Mesothelial cell of epicardium (in vitro differentiated cells): ENCODE measurements at regions not wholly inside any gene's neighbourhood (a gene's known extent, or its start where the extent isn't known, plus 50 kb on each side); places are given as distances from the start of the nearest gene placed in this dataset.

Source experiments
- DNase-seq, 2 experiments: peaks; one replicate each; pipeline ENCODE4 v3.0.0; 2021; ENCODE audit warnings: low spot score in 2 of 2; ENCODE audit not compliant: unreplicated experiment in 2 of 2
- H3K27ac Mint-ChIP-seq: 2 replicates; pipeline ENCODE4 v1.8.0; 2021; ENCODE audit warnings: mixed read lengths
- H3K27me3 Mint-ChIP-seq: 2 replicates; pipeline ENCODE4 v1.8.0; 2021; ENCODE audit warnings: low read depth, mixed read lengths
- H3K36me3 Mint-ChIP-seq: 2 replicates; pipeline ENCODE4 v1.8.0; 2021; ENCODE audit warnings: mixed read lengths
- H3K4me1 Mint-ChIP-seq: 2 replicates; pipeline ENCODE4 v1.8.0; 2021; ENCODE audit warnings: mixed read lengths
- H3K4me3 Mint-ChIP-seq: 2 replicates; pipeline ENCODE4 v1.8.0; 2021; ENCODE audit warnings: mild to moderate bottlenecking, moderate library complexity, mixed read lengths
- H3K9me3 Mint-ChIP-seq: 2 replicates; pipeline ENCODE4 v1.8.0; 2021; ENCODE audit warnings: mixed read lengths
- CTCF ChIP-seq: fragments of 200-600 bp; sonication (generic); IDR thresholded peaks from one replicate; pipeline ENCODE4 v1.5.0; 2021; ENCODE audit warnings: antibody characterized with exemption; ENCODE audit not compliant: unreplicated experiment

GRCh38 chr2:150298571-150299305, 188.7 kb downstream of the RND3 start:
- Mint-ChIP-seq H3K36me3 (peaks cover 19% of the 10 kb centered on the region), H3K4me3 (no peak overlapping the region), H3K4me1 (peaks cover 2% of the 10 kb centered on the region), H3K9me3 (peaks cover 25% of the 10 kb centered on the region), H3K27ac (no peak overlapping the region), H3K27me3 (no peaks in the 10 kb centered on the region)
- TF ChIP-seq CTCF = no peak
- no peak for DNase-seq

- H3K9me3 Mint-ChIP-seq = peaks cover 22% of the 10 kb centered on the region
- H3K36me3 Mint-ChIP-seq = peaks cover 13% of the 10 kb centered on the region
- no peak for TF ChIP-seq CTCF
- H3K4me1 Mint-ChIP-seq = peaks cover 9% of the 10 kb centered on the region
- DNase-seq = no peak
- no peaks in the 10 kb centered on the region for H3K27me3 Mint-ChIP-seq
- H3K27ac Mint-ChIP-seq = no peak overlapping the region
- H3K4me3 Mint-ChIP-seq = no peak overlapping the region
Measured at GRCh38 chr2:150296770-150297546, 190.5 kb downstream of the RND3 start.

GRCh38 chr2:150295544-150295943, 191.9 kb downstream of the RND3 start:
- no peak overlapping the region for H3K27ac Mint-ChIP-seq
- H3K4me1 Mint-ChIP-seq = peaks cover 9% of the 10 kb centered on the region
- peaks cover 18% of the 10 kb centered on the region for H3K9me3 Mint-ChIP-seq
- no peaks in the 10 kb centered on the region for H3K27me3 Mint-ChIP-seq
- DNase-seq = no peak
- H3K36me3 Mint-ChIP-seq = peaks cover 9% of the 10 kb centered on the region
- no peak overlapping the region for H3K4me3 Mint-ChIP-seq
- TF ChIP-seq CTCF = no peak

GRCh38 chr2:150293771-150294170, 193.7 kb downstream of the RND3 start:
- H3K4me3 Mint-ChIP-seq = no peak overlapping the region
- no peaks in the 10 kb centered on the region for H3K36me3 Mint-ChIP-seq
- no peaks in the 10 kb centered on the region for H3K27me3 Mint-ChIP-seq
- H3K9me3 Mint-ChIP-seq = peaks cover 4% of the 10 kb centered on the region
- peaks cover 9% of the 10 kb centered on the region for H3K4me1 Mint-ChIP-seq
- no peak overlapping the region for H3K27ac Mint-ChIP-seq
- TF ChIP-seq CTCF = no peak
- DNase-seq = no peak

- Mint-ChIP-seq H3K27me3 (no peaks in the 10 kb centered on the region), H3K9me3 (peaks cover 4% of the 10 kb centered on the region), H3K4me3 (no peak overlapping the region), H3K27ac (no peak overlapping the region), H3K4me1 (peaks cover 9% of the 10 kb centered on the region), H3K36me3 (no peaks in the 10 kb centered on the region)
- DNase-seq = no peak
- TF ChIP-seq CTCF = no peak
Measured at GRCh38 chr2:150292807-150293206, 194.7 kb downstream of the RND3 start.
